HG02759 (cell line): ENCODE measurements at regions not wholly inside any gene's neighbourhood (a gene's known extent, or its start where the extent isn't known, plus 50 kb on each side); places are given as distances from the start of the nearest gene placed in this dataset.
"Not testable (repeated sequence)": the region's sequence is repeated elsewhere in the genome, so short reads cannot be mapped to it uniquely, and the experiment has no call there.

Experiments used
- ATAC-seq: cut with Tn5 transposase; IDR thresholded peaks from one replicate; pipeline ENCODE4 v1.9.1; 2021; ENCODE audit warnings: mild to moderate bottlenecking, moderate library complexity; ENCODE audit not compliant: unreplicated experiment

DNA sequence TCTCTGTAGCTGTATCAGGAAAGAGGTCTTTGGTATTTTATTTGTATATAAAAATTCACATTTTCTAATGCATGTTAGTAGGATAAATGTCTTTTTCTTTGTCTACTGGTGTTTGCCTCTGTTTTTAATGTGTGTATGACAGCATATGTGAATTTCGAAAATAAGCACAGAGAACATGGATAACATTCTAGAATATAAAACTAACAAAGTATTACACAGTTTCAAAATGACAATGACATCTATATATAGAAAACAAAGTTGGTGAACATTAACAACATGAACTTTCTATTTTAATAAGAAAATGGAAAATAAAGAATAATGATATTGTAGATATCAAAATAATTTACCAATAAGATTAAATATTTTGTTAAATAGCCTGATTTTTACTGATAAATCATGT is 608.0 kb downstream of the COL12A1 start:
- no peak for ATAC-seq

DNA sequence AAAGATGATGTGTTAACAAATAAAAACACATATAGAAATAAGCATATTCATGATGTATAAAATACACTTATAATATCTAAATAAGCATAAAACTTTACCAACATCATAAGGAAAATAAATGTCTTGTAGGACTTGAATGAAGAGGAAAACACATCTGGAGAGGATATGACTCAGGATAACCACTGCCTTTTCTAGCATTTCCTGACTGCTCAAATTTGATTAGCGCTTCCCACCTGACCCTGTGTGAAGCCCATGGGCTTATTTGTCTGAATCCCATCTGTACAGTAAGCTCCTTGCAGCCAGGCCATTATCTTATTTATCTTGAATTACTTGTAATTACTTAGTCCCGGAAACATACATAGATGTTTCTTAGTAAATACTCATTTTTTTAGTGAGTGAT is 608.6 kb downstream of the COL12A1 start:
- no peak for ATAC-seq

GRCh38 chr6:74596588-74596987 is 609.3 kb downstream of the COL12A1 start:
- ATAC-seq, result no peak

DNA sequence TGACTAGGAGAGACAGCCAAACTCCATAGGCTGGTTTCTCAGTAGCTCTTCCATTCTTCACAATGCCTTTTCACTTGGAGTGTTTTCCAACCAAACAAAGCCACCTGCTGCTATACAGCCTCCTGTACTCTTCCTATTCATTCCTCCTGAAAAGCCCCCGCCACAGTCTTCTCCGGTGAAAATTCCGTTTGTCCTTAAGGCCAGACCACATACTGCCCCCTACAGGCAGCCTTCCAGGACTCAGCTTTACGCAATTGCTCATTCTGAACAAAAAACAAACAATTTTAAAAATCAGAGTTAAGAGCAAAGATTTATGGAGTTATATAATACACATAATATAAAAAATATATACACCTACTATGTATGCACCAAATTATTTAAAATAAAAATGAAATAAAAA is 611.5 kb downstream of the COL12A1 start:
- ATAC-seq, result not testable (repeated sequence)

- ATAC-seq, result no peak
These were observed 617.6 kb downstream of the COL12A1 start for GRCh38 chr6:74588094-74588832.

- ATAC-seq, result no peak
These were observed 618.5 kb downstream of the COL12A1 start for GRCh38 chr6:74587386-74587785.

DNA sequence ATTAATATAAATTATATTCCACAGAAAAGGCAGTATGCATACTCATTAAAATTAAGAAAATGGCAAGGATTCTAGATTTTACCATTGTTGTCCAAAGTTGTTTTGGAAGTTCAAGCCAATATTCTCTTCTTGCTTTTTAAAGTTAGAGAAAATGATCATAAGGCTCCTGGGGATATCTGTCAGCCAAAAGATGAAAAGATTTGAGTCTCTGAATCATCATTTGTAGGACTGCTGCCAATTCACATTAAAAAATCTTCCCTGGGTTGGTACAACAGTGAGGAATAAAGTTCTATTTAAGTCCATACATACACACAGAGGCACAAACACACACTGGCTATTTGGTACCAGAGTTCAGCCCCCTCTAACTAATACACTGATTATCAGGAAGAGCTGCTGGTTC is 620.1 kb downstream of the COL12A1 start:
- ATAC-seq, result no peak

DNA sequence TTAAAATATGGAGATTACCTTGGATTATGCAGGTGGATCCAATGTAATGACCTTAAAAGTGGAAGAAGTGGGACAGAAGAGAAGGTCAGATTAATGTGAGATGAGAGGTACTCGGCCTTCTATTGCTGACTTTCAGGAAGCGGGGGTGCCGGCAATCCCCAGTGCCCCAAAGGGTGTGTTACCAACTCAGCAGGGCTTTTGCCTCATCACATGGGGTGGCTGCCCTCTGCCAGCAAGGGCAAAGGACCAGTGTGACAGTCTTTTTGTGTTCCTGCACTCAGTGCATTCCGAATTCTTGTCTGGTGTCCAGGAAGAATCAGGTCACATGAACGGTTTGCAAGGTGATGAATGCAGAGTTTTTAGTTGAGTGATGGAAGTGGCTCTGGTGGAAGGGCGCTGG is 624.2 kb downstream of the COL12A1 start:
- ATAC-seq, result no peak

DNA sequence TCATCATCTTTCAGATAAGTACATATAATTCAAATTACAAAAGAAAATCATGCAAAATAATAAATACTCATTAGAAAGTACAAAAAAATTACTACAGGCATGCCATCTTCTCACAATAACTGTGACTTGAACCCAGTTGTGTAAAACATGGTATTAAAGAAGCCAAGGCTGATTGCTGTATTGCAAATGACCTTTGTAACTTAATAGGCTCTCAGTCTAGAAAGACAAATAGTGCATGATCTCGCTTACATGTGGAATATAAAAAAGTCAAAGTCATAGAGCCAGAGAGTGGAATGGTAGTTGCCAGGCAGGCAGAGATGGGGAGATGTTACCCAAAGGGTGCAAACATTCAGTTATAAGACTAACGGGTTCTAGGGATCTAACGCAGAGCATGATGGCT is 626.1 kb downstream of the COL12A1 start:
- ATAC-seq, result no peak

DNA sequence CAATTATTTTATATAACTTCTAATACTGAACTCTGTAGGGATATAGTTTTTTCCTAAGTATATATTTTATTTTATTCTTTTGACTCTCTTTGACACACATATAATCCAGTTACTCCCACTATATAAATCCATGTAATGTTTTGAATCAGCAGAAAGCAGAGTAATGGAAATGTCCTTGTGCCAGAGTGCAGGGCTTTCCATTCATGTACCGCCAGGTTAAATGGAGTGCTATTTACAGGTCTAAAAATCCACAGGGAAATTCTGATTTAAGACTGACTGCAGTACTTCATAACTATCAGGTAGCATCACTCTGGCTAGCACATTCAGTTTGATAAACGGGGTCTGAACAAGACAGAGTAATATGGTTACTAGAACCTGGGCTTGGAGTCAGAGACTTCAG is 626.8 kb downstream of the COL12A1 start:
- ATAC-seq, result no peak

DNA sequence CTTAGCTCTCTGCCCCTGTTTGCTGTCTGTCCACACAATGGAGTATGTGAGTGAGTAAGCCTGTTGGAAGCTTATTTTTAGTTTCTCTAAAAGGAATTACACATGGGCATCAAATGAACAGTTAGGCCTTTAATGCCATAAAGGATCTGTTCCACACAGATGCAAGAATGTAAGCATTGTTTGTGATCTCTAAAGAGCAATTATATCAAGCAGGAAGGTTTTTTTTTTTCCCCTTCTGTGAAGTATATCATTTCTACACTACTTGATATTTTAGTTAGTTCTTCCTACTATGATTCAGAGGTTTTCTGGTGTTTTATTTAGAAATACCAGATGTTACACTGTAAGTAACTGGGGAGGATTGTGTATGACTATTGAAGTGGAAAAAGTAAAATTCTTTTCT is 627.5 kb downstream of the COL12A1 start:
- peak; percentile 58 for ATAC-seq

DNA sequence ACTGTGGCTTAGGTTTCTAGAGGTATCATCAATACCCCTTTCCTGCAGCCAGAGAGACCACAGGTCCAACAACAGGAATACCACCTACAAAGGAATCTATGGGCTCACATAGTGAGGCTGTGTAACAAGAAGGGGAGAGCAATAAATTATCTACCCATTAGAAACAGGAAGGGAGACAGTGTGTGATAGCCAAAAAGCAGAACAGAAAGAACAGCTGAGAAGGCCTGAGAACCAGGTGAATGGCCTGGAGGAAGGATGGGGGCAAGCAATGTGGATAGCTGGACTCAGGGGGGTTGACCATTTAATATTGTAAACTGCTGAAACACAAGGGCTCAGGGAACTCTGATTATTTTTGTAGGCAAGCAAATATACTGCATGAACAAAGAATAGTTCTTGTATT is 628.2 kb downstream of the COL12A1 start:
- ATAC-seq, result peak; percentile 87

DNA sequence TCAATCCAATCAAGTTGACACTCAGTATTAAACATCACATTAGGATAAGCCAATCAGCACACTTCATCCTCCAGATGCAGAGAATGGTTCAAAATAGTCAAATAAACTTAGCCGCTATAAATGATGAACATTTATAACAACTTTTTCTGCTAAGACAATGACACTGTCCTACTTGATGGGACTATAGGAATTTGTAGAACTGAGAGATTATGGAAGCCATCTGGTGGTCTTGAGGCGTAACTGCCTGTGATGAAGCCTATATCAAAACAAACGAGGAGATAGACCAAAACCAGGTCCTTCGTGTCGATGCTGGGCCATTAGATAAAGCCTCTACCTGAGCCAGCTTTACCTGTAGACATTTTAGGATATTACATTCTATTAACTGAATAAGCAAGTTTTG is 631.1 kb downstream of the COL12A1 start:
- peak; percentile 35 for ATAC-seq

DNA sequence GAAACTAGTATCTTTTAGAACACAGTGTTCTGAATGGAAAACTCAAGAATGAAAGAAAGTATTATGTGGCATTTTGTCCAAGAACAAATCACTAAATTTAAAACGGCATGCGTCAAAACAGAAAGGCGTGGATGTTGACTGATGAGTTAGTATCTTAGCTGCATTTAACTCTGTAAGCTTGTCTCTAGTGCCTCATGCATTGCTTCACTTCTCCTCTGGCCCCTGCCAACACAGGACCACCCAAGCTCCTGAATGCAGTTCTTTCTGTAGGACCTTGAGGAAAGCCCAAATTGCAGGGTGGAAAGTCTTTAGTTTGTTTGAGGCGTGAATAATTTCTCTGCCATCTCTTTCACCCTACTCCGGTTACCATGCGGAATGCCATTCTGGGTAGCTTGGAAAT is 632.2 kb downstream of the COL12A1 start:
- no peak for ATAC-seq

DNA sequence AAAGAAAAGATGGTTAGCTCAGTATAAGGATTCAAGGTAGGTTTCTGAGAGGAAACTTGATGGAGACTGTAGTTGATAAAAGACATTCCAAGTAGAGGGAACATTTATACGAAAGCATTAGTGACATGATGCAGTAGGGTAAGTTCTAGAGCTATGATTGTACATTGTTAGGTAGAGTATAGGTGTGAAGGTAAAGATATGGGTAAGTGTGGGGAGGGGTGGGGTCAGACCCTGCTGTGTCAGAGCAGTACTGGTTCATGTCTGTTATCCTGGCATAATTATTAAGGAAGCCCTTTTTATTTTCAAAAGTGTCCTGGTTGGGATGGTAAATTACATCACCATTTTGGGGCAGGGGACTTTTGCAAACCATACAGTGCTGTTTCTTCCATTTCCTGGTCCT is 635.8 kb downstream of the COL12A1 start:
- no peak for ATAC-seq

- no peak for ATAC-seq
These were observed 637.0 kb downstream of the COL12A1 start for GRCh38 chr6:74568861-74569260.

GRCh38 chr6:74567923-74568290 is 637.9 kb downstream of the COL12A1 start:
- not testable (repeated sequence) for ATAC-seq

- ATAC-seq, result no peak
These were observed 638.5 kb downstream of the COL12A1 start for GRCh38 chr6:74567281-74567922.

DNA sequence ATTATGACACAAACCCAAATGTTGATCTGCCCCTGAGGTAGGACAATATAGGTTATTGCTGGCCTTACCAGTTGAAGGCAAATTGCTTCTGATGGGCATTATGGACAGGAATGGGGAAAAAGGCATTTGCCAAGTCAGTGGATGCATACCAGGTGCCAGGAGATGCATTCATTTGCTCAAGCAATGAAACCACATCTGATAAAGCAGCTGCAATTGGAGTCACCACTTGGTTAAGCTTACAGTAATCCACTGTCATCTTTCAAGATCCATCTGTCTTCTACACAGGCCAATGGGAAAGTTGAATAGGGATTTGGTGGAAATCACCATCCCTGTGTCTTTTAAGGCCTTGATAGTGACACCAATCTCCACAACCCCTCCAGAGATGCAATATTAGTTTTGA is 648.6 kb downstream of the COL12A1 start:
- no peak for ATAC-seq

- ATAC-seq, result no peak
These were observed 651.8 kb downstream of the COL12A1 start for GRCh38 chr6:74554041-74554440.

GRCh38 chr6:74551896-74552295 is 654.0 kb downstream of the COL12A1 start:
- ATAC-seq, result no peak

DNA sequence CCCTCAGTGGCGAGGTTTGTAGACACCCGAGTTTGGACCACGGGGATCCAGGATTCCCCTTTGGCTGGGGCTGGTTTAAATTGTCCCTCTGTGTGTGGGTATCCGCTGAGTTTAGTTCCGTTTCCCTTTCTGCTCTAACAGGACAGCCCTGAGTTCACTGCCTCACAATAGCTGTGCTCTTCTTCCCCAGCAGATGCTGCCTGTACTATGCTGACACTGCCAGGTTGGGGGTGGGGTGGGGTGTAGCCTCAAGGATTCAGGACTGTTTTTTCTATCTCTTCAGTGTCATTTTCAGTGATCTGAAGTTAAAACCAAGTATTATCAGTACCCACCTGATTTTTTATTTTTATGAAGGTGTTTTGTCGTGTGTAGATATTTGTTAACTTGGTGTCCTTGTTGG is 655.0 kb downstream of the COL12A1 start:
- ATAC-seq, result no peak

DNA sequence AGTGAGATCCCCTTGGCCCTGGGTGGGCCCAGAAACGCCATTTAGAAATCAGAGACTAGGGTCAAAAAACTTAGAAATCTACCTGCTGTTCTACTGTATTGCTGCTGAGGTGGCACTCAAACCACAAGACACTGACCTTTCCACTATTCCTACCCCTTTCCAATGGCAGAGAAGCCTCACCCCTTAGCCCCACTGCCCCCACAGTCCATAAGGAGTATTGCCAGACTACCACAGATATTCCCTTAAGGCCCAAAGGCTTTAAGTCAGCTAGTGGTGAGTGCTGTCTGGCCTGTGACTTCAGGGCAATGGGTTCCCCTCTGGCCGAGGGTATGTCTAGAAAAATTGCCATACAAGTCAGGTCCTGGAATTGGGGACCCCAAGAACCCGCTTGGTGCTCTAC is 656.1 kb downstream of the COL12A1 start:
- ATAC-seq, result no peak
